A549 (cell line): ENCODE measurements at regions not wholly inside any gene's neighbourhood (a gene's known extent, or its start where the extent isn't known, plus 50 kb on each side); places are given as distances from the start of the nearest gene placed in this dataset.

Experiments
- CTCF ChIP-seq: fragments of >200 bp; sonication (Bioruptor Twin); formaldehyde crosslinking; IDR thresholded peaks from 3 replicates; pipeline ENCODE4 v1.5.1; 2016
- MAZ ChIP-seq: fragments of 150-350 bp; IDR thresholded peaks from 2 replicates; pipeline ENCODE4 v1.6.1; 2014; ENCODE audit warnings: antibody characterized with exemption, low read depth, low read length, borderline replicate concordance
- ZC3H11A ChIP-seq: fragments of 450-650 bp; IDR thresholded peaks from 2 replicates; pipeline ENCODE4 v1.6.1; 2014; ENCODE audit warnings: antibody characterized with exemption, mild to moderate bottlenecking

DNA sequence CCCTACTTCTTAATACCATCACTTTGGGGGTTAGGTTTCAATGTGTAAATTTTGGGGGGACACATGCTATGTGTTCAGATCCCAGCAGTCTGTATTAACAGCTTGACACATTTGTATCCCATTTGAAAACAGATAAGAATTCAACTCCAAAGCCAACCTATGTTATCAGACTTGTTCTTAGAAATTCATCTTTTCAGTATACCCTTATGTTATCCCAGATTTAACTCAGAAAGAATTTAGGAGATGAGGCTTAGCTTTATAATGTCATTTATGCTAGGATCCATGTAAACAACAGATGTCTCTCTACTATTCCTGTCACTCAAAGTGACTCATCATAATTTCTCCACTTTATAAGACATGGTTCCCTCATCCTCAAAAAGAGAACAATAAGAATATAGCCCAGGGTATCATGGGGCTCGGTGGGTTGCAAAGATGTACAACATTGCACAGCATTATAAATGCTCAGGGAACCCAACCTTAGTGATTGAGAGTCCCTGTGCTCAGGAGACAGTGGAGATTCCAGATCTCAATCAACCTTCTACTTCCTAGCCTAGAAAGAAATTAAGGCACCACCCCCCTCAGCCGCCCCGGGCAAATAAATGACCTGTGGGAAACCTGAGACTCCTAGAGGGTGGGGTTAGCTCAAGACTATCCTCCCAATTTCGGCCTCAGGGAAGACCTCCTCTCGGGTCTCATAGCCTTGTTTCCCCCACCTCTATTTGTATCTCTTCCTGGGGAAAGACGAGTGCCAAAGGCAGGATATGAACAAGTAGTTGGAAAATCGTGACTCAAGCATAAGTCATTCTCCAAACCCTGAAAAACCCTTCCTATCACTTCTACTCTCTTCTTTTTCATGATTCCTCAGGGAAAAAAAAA, 265.1 kb upstream of the CAMK1G start:
- TF ChIP-seq ZC3H11A (no peak), MAZ (no peak), CTCF (no peak)
